ENCODE measurements at regions not wholly inside any gene's neighbourhood (a gene's known extent, or its start where the extent isn't known, plus 50 kb on each side); places are given as distances from the start of the nearest gene placed in this dataset.

DNA sequence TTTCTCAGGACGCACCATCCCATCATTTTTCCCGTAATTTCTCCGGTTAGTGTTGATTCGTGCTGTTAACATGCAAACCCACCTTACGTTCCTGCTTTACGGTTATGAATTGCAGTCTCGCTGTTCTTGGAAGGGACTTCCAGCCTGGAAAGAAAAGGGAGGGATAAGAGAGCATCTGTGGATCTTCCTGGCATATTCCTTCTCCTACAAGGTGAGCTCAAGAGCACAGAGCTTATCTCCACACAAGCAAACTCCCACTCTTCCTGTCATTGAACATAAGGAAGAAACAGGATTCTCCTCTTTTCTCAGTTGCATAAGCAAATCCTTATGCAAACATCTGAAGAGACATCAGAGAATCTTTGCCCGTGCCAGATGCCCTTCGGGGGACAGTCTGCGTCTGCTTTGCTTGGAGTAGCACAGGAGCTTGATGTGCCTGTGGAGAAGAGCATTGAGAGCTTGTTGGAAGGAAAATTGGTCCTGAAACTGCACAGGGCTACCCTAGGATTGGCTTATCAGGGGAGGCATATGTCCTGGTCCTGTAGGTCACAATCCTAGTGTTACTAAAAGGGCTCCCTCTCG is 127.0 kb downstream of the ASMT start (continued):
- no peak for TF ChIP-seq SP1 (IDR thresholded peaks at IDR 0.05; ENCODE audit: low read depth, low read length)
- TF ChIP-seq CEBPB (IDR thresholded peaks at IDR 0.05; ENCODE audit: low read depth, low read length): no peak
- TF ChIP-seq KDM5A (IDR thresholded peaks at IDR 0.05; ENCODE audit: low read length): no peak
- no peak for TF ChIP-seq SAP30 (IDR thresholded peaks at IDR 0.05; ENCODE audit: insufficient read depth, insufficient replicate concordance, low read length)
- no peak for TF ChIP-seq SIN3A (conservative IDR thresholded peaks at IDR 0.05 in 1 of 2, IDR thresholded peaks at IDR 0.05 in 1 of 2; ENCODE audit: low read depth in 1 of 2, low read length in 2 of 2)
- no peak for TF ChIP-seq FOSL1 (IDR thresholded peaks at IDR 0.05; ENCODE audit: insufficient read depth, low read depth, low read length)
- TF ChIP-seq MAFK (IDR thresholded peaks at IDR 0.05; ENCODE audit: low read depth, low read length): no peak
- no peak for TF ChIP-seq JUND (IDR thresholded peaks at IDR 0.05; ENCODE audit: low read length)

Measured in H1 (cell line).